ENCODE measurements at regions not wholly inside any gene's neighbourhood (a gene's known extent, or its start where the extent isn't known, plus 50 kb on each side); places are given as distances from the start of the nearest gene placed in this dataset.
"Not testable (repeated sequence)": the region's sequence is repeated elsewhere in the genome, so short reads cannot be mapped to it uniquely, and the experiment has no call there.

GRCh38 chr4:132266374-132266773, 882.7 kb upstream of the PCDH10 start:
- no peak for DNase-seq (ENCODE audit: low spot score)

GRCh38 chr4:132267321-132267720, 881.8 kb upstream of the PCDH10 start:
- no peak for DNase-seq (ENCODE audit: low spot score)

- DNase-seq (ENCODE audit: low spot score): no peak
These were observed 879.6 kb upstream of the PCDH10 start for GRCh38 chr4:132269303-132269990.

- no peak for DNase-seq (ENCODE audit: low spot score)
These were observed 873.4 kb upstream of the PCDH10 start for GRCh38 chr4:132275583-132276121.

DNA sequence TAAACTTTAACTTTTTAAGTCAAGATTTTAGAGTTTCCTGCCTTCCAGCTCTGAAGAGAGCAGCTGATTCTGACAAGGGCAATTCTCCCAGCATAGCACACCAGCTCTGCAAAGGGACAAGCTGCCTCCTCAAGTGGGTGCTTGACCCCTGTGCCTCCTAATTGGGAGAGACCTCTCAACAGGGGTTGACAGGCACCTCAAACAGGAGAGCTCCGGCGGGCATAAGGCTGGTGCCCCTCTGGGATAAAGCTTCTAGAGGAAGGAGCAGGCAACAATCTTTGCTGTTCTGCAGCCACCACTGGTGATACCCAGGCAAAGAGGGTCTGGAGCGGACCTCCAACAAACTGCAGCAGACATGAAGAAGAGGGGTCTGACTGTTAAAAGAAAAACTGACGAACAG, 872.9 kb upstream of the PCDH10 start:
- no peak for DNase-seq (ENCODE audit: low spot score)

- DNase-seq (ENCODE audit: low spot score): no peak
These were observed 872.1 kb upstream of the PCDH10 start for GRCh38 chr4:132276989-132277388.

DNA sequence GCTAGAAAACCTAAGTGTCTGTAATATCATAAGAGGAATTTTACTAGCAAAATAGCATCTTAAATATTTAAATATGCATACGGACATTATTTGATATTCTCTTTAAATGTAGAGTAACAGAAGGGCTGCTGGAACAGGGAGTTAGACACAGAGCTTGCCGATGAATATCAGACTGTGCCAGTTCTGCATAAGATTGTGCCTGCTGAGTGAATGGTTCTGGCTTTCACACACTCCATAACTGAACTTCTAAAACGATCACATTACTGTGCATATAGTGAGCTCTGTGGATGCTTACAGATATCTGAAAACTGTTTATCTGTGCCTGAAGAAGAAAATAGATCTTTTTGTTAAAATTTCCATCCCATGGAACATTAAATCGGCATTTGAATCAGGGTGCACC, 867.4 kb upstream of the PCDH10 start:
- no peak for DNase-seq (ENCODE audit: low spot score)

- no peak for DNase-seq (ENCODE audit: low spot score)
These were observed 864.1 kb upstream of the PCDH10 start for GRCh38 chr4:132284910-132285426.

GRCh38 chr4:132297346-132297745, 851.7 kb upstream of the PCDH10 start:
- no peak for DNase-seq (ENCODE audit: low spot score)

DNA sequence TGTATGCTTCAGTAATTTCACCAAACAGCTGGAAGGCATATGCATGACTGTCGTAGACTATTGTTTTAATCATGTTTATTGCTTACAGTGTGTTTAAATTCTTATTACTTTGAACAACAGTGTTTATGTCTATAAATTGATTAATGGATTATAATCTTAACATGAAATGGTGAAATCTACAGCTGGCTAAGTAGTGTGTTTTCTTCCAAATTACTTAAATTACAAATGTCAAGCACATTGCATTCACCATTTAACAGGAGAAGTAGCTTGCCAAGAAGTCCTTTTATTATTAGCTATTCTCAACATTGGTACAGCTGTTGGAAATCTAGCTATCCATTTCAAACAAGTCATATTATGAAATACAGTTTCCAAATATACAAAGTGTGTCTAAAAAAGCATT, 849.3 kb upstream of the PCDH10 start:
- no peak for DNase-seq (ENCODE audit: low spot score)

GRCh38 chr4:132312521-132312920, 836.6 kb upstream of the PCDH10 start:
- no peak for DNase-seq (ENCODE audit: low spot score)

- no peak for DNase-seq (ENCODE audit: low spot score)
These were observed 835.2 kb upstream of the PCDH10 start for GRCh38 chr4:132313852-132314251.

DNA sequence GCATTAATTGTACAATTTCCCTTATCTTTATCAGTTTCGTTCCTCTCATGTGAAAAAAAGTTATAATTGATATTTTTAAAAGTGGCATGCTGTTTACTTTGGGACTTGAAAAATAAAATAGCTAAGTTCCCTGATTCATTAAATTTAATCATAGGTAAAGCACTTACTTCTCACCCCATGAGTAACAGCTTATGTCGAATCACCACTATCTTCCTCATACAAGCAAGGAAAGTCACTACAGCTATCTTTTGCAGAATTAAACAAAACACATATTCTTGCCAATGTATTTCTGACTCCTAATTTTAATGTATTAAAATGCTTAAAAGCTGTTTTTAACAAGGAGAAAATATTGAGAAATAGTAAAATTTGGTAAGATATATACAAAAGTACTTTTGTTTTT, 832.4 kb upstream of the PCDH10 start:
- no peak for DNase-seq (ENCODE audit: low spot score)

- no peak for DNase-seq (ENCODE audit: low spot score)
These were observed 831.2 kb upstream of the PCDH10 start for GRCh38 chr4:132317923-132318322.

DNA sequence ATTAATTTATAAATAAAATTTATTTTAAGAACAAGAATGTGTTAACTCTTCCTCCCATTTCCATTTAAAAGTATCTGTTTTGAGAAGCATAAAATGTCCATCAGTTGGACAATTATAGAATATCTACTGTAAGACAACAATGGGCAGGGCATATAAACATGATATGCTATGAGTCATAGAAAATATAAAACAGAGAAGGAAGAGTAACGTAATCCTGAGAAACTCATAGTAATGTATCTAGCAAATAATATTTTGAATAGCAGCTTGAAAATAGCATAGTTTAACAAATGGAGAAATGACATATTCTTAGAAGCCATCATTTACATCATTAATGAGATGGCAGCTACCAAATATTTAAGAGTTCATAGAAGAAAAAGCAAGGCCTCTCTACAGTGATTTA, 820.3 kb upstream of the PCDH10 start:
- DNase-seq (ENCODE audit: low spot score): no peak

- no peak for DNase-seq (ENCODE audit: low spot score)
These were observed 818.1 kb upstream of the PCDH10 start for GRCh38 chr4:132330994-132331393.

DNA sequence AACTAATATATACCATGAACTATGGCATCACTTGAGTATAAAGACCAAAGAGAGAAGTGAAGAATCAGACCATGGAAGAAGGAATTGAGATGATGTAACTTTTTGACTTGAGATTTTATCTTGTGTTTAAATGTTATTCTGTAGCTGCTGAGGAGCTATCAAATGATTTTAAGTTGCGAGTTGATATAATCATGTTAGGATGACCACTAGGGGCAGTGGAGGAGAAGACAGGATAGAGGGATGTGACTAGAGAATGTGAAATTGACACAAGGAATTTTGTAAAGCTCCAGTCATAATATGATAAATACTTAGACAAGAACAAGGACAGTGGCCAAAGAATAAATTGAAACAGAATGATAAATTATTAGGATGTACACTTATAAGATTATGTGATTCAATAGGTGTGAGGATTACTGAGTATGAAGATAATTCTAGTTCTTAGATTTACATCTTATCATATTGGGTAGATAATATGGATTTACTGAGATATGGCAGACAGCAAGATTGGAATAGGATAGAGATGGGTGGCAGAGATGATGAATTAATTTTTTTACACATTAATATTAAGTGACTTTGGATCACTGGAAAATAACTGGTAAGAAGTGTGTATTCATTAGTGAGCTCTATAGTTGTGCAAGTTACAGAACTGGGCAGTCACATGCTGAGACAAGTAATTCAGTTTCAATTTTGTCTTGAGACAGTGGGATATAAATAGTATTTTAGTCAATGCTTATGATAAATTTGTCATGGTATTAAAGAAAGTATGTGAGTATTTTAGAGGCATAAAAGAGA, 816.0 kb upstream of the PCDH10 start:
- no peak for DNase-seq (ENCODE audit: low spot score)

DNA sequence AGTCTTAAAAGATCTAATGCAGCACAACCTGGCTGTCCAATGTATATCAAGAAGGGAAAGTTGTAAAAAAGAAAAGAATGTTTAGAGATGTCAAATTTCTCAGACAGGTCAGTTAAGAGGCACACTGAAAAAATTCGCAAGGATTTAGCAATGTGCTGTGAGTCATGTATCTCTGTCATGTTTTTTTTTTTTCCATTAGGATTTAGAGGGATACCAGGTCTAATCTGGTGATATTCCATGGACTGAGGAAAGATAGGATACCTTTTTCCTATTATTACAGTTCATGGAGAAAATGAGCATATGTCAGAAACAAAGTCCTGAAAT, 815.4 kb upstream of the PCDH10 start:
- DNase-seq (ENCODE audit: low spot score): no peak

DNA sequence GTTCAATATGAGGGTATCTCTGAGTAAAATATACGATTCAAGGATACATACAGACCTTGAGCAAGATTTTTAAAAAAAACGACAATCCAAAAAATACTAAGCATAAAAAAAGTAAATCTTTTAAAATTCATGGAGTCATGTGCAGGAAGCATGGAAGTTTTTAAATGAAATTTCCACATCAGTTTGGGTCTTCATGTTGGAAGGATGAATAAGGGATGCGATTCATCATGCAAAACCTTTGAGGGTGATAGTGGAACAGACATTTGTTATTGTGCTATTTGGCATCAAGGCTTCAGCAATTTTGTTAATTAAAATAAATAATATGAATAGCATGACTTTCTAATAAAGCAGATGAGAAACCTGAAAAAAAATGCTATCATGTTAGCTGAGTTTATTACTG, 815.0 kb upstream of the PCDH10 start:
- DNase-seq (ENCODE audit: low spot score): no peak

DNA sequence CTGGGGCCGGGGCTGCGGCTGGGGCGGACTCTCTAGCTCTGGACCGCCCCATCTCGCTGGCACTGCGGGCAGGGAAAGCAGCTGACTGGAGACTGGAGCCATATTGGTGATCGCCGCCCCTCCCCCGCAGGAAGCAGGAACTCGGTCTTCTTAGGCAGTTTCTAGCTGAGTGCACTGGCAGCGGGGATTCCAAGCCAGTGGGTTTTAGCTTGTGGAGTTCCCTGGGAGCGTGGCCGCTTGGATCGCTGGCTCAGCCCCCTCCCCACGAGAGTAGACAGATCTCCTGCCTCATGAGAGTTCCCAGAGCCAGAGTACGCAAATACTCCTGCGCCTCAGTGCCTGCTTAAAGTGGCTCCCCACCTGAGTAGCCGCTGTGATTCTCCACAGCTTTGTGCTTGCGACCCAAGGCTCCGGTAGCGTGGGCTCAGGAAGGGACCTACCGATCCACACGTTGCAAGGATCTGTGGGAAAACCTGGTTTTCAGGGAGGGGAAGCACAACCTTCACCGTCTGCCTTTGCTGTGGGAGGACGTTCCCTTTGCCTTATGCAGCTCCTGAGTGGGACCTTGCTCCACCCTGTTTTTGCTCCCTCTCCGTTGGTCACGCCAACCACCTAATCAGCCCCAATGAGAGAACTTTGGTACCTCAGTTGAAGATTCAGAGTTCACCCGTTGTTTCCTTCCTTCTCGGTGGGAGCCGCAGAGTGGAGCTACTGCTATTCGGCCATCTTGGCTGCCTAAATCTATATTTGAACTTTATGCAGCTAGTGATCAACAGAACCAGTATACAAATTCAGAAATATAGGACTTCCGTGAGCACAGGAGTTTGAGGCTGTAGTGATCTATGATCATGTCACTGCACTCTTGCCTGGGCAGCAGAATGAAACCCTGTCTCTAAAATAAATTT, 803.9 kb upstream of the PCDH10 start:
- peak; percentile 56 for DNase-seq (ENCODE audit: low spot score)

DNA sequence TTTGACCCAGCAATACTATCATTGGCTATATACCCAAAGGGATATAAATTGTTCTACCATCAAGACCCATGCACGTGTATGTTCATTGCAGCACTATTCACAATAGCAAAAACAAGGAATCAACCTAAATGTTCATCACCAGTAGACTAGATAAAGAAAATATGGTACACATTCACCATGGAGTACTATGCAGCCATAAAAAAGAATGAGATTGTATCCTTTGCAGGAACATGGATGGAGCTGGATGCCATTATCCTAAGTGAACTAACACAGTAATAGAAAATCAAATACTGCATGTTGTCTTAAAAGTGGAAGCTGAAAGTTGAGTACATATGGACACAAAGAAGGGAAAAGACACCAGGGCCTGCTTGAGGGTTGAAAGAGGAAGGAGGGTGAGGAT, 803.1 kb upstream of the PCDH10 start:
- DNase-seq (ENCODE audit: low spot score): no peak

DNA sequence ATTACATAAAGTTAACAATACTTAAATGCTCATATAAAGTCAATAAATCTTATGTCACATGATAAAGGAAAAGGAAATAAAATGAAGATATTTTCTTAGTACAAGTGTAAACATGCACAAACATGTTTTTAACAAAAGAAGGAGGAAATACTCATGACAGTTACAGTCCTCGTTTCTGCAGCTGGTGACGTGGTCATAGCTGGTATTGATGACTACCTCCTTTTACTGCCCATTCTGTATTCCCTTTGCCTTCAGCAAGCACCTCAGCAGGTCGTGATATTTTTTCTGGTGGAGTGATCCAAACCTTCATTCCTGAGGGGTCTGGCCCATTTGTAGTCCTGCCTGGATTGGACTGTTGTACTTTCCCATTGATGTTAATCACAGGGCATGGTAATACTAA, 797.5 kb upstream of the PCDH10 start:
- not testable (repeated sequence) for DNase-seq (ENCODE audit: low spot score)
